ENCODE measurements at regions not wholly inside any gene's neighbourhood (a gene's known extent, or its start where the extent isn't known, plus 50 kb on each side); places are given as distances from the start of the nearest gene placed in this dataset.
"Not testable (repeated sequence)": the region's sequence is repeated elsewhere in the genome, so short reads cannot be mapped to it uniquely, and the experiment has no call there.

- no peak for DNase-seq
These were observed 215.0 kb downstream of the IL15 start for GRCh38 chr4:141851246-141851891.

GRCh38 chr4:141853091-141853764 is 216.8 kb downstream of the IL15 start:
- peak; percentile 0 for DNase-seq

GRCh38 chr4:141858437-141858836 is 222.1 kb downstream of the IL15 start:
- no peak for DNase-seq

- no peak for DNase-seq
These were observed 224.6 kb downstream of the IL15 start for GRCh38 chr4:141860974-141861373.

- DNase-seq = no peak
These were observed 233.8 kb downstream of the IL15 start for GRCh38 chr4:141870152-141870551.

GRCh38 chr4:141871086-141871770 is 234.8 kb downstream of the IL15 start:
- no peak for DNase-seq

GRCh38 chr4:141882650-141883049 is 246.3 kb downstream of the IL15 start:
- DNase-seq = not testable (repeated sequence)

GRCh38 chr4:141884070-141884469 is 247.7 kb downstream of the IL15 start:
- no peak for DNase-seq

- DNase-seq = no peak
These were observed 248.7 kb downstream of the IL15 start for GRCh38 chr4:141885112-141885511.

GRCh38 chr4:141890279-141890678 is 253.9 kb downstream of the IL15 start:
- no peak for DNase-seq

GRCh38 chr4:141891260-141892120 is 255.1 kb downstream of the IL15 start:
- DNase-seq = no peak

- no peak for DNase-seq
These were observed 260.3 kb downstream of the IL15 start for GRCh38 chr4:141896687-141897086.

- DNase-seq = no peak
These were observed 262.0 kb downstream of the IL15 start for GRCh38 chr4:141898346-141898745.

- no peak for DNase-seq
These were observed 262.7 kb downstream of the IL15 start for GRCh38 chr4:141899103-141899502.

GRCh38 chr4:141899541-141899940 is 263.2 kb downstream of the IL15 start:
- DNase-seq = no peak

GRCh38 chr4:141900856-141901255 is 264.5 kb downstream of the IL15 start:
- no peak for DNase-seq

- no peak for DNase-seq
These were observed 269.4 kb downstream of the IL15 start for GRCh38 chr4:141905751-141906150.

GRCh38 chr4:141909541-141909940 is 273.2 kb downstream of the IL15 start:
- no peak for DNase-seq

GRCh38 chr4:141912831-141913230 is 276.4 kb downstream of the IL15 start:
- no peak for DNase-seq

- no peak for DNase-seq
These were observed 277.5 kb downstream of the IL15 start for GRCh38 chr4:141913928-141914327.

GRCh38 chr4:141914746-141915145 is 278.4 kb downstream of the IL15 start:
- no peak for DNase-seq

GRCh38 chr4:141919649-141920048 is 283.3 kb downstream of the IL15 start:
- DNase-seq = no peak

GRCh38 chr4:141921293-141921692 is 284.9 kb downstream of the IL15 start:
- DNase-seq = no peak

All from NCI-H146 (cell line).